ENCODE measurements at regions not wholly inside any gene's neighbourhood (a gene's known extent, or its start where the extent isn't known, plus 50 kb on each side); places are given as distances from the start of the nearest gene placed in this dataset.

DNA sequence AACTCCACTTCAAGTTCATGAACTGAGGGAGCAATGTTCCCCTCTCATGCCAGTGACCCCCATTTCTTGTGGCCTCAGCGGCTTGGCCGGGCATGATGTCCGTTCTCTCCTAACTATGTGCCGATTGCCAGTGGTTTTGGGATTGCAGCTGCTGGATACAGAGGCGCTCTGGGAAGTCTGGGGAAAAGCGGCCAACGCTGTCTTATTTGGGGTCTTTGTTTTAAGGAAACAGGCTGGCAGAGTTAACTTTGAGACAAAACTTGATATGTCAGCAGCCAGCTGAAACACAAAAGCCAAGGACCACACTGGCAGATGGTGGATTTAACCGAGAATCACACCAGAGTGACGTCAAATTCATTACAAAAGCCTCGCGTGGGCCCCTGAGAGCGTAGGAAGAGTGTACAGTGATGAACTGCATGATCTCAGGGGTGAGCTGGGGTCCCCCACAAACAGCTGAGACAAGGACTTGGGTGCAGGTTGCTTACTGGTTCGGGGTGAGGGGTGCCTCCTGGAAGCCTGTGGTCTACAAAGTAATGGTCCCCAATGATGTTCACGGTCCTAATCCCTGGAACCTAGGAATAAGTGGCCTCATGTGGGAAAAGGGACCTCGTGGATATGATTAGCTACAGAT is 180.4 kb downstream of the IRF8 start:
- intact Hi-C loops (cut with DNase I): no loop called here
- ATAC-seq (no peak), FAIRE-seq (no peak), DNase-seq (peak in 2 of 6 donors; percentile 5 to 18)
- H3K27me3 ChIP-seq: no peaks in the 10 kb centered on the region
- WGBS, 2 donors: 75 to 84% methylated on average over 15 of the region's 15 CpGs
- H3K9me3 ChIP-seq: no peaks in the 10 kb centered on the region
- H3K4me1 ChIP-seq: no peaks in the 10 kb centered on the region
- no peak overlapping the region for H3K4me3 ChIP-seq
- no peak overlapping the region for H3K27ac ChIP-seq
- H3K36me3 ChIP-seq: no peaks in the 10 kb centered on the region
- TF ChIP-seq, protein P1, sequence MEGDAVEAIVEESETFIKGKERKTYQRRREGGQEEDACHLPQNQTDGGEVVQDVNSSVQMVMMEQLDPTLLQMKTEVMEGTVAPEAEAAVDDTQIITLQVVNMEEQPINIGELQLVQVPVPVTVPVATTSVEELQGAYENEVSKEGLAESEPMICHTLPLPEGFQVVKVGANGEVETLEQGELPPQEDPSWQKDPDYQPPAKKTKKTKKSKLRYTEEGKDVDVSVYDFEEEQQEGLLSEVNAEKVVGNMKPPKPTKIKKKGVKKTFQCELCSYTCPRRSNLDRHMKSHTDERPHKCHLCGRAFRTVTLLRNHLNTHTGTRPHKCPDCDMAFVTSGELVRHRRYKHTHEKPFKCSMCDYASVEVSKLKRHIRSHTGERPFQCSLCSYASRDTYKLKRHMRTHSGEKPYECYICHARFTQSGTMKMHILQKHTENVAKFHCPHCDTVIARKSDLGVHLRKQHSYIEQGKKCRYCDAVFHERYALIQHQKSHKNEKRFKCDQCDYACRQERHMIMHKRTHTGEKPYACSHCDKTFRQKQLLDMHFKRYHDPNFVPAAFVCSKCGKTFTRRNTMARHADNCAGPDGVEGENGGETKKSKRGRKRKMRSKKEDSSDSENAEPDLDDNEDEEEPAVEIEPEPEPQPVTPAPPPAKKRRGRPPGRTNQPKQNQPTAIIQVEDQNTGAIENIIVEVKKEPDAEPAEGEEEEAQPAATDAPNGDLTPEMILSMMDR (IDR thresholded peaks at IDR 0.05): no peak

DNA sequence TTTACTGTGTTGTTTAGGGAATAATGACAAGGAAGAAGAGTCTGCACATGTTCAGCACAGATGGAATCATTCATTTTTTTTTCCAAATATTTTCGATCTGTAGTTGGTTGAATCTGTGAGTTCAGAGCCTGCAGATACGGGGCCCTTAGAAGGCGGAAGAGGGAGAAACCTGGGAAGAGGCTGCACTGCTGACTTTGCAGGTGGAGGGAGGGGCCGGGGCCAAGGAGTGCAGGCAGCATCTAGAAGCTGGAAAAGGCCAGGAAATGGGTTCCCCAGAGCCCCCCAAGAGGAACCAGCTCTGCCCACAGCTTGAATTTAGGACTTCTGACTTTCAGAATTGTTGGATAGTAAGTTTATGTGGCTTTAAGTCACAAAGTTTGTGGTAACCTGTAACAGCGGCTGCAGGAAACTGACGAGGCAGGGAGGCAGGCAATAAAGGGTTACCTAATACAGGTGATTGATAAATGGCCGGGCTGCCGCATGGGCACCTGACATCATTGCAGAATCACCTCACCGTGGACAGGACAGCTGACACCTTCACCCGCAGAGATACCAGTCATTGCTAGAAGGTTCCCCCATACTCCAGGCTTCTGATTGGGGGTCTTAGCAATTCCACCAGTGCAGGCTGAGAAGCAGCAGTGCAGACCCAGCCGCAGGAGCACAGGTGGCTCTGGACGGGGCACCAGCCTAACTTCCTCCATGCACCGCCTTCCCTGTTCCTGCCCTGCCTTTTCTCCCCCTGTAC is 181.3 kb downstream of the IRF8 start:
- FAIRE-seq (no peak), DNase-seq (peak in 1 of 6 donors; percentile 9), ATAC-seq (no peak)
- H3K27me3 ChIP-seq: no peaks in the 10 kb centered on the region
- WGBS, 2 donors: 30 to 47% methylated on average over 13 of the region's 13 CpGs
- no peaks in the 10 kb centered on the region for H3K36me3 ChIP-seq
- no peak overlapping the region for H3K4me3 ChIP-seq
- H3K27ac ChIP-seq: no peak overlapping the region
- H3K4me1 ChIP-seq: no peaks in the 10 kb centered on the region
- TF ChIP-seq, protein P1 (IDR thresholded peaks at IDR 0.05): no peak
- no peaks in the 10 kb centered on the region for H3K9me3 ChIP-seq
- intact Hi-C loops (cut with DNase I): no loop called here

DNA sequence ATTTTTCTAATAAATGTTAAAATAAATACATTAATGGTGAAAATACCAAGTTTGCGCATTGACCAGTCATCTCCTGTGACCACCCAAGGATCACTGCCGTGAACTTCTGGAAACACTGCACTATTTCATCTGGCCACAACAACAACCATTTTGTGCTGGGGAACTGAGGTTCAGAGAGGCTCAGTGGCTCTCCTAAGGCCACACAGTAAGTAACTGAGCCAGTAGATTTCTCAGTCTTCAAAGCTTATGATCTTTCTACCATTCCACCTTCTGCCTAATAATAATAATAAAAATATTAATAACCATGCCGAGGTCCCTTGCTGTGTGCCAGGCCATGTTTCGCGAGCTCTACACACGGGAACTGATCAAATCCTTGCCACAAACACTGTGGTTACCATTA is 182.0 kb downstream of the IRF8 start:
- Histone ChIP-seq H3K4me1 (no peaks in the 10 kb centered on the region), H3K9me3 (no peaks in the 10 kb centered on the region), H3K27ac (no peak overlapping the region), H3K27me3 (no peaks in the 10 kb centered on the region), H3K4me3 (no peak overlapping the region), H3K36me3 (no peaks in the 10 kb centered on the region)
- DNase-seq (no peak), FAIRE-seq (no peak), ATAC-seq (no peak)
- intact Hi-C loops (cut with DNase I): no loop called here
- TF ChIP-seq, protein P1 (IDR thresholded peaks at IDR 0.05): no peak
- 79 to 92% methylated on average over 6 of the region's 6 CpGs for WGBS, 2 donors

DNA sequence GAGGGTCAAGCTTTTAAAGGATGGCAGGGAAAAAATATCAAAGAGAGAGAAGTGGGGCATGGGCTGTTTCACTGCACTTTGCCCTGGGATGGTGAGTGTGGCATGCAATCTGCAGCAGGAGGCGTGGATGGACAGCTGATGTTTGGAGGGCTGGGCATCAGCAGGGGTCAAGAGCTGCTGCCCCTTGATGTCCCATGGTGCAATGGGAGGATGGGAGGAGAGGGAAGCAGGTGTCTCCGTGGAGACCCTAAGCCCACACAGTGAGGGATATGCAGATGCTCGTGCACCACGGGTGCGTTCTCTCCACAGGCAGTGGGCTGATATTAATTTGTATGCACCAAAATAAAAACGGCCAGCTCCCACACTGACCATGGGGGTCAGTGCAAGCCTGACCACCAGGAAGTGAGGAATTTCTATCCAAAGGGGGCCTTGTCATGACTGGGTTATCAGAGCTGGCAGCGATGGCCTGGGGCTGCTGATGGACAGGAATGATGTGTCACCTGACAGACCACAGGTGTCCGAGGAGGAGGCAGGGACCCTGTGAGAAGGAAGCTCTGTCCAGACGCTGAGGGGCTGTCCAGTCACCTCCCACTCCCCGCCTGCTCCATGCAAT is 183.6 kb downstream of the IRF8 start:
- intact Hi-C loops (cut with DNase I): no loop called here
- ATAC-seq (no peak), FAIRE-seq (no peak), DNase-seq (peak in 1 of 6 donors; percentile 29)
- no peaks in the 10 kb centered on the region for H3K36me3 ChIP-seq
- no peaks in the 10 kb centered on the region for H3K4me1 ChIP-seq
- TF ChIP-seq, protein P1 (IDR thresholded peaks at IDR 0.05): no peak
- H3K27me3 ChIP-seq: no peaks in the 10 kb centered on the region
- H3K4me3 ChIP-seq: no peak overlapping the region
- WGBS, 2 donors: 31 to 38% methylated on average over 10 of the region's 10 CpGs
- H3K9me3 ChIP-seq: no peaks in the 10 kb centered on the region
- H3K27ac ChIP-seq: no peak overlapping the region

Data from pancreas (tissue), 10 donors.